Neural progenitor cell (in vitro differentiated cells): ENCODE measurements at regions not wholly inside any gene's neighbourhood (a gene's known extent, or its start where the extent isn't known, plus 50 kb on each side); places are given as distances from the start of the nearest gene placed in this dataset.
A peak's percentile ranks its signal among the peaks of the same experiment; 100 is the strongest.

ENCODE experiments used
- DNase-seq: peaks from one replicate; pipeline ENCODE4 v3.0.0-alpha.2; 2016; ENCODE audit warnings: low spot score
- H2AFZ ChIP-seq: fragments of 200-600 bp; sonication (generic); replicated peaks from 2 replicates; pipeline ENCODE4 v1.6.1; 2016; ENCODE audit warnings: antibody characterized with exemption
- H3F3A ChIP-seq: fragments of 200-600 bp; sonication (generic); 2 replicates; pipeline ENCODE4 v1.6.1; 2016; ENCODE audit warnings: antibody characterized with exemption, low read depth
- H3K27ac ChIP-seq: fragments of 200-600 bp; sonication (generic); 2 replicates; pipeline ENCODE4 v1.5.1; 2016; ENCODE audit warnings: mild to moderate bottlenecking
- H3K27me3 ChIP-seq: fragments of 200-600 bp; sonication (generic); 2 replicates; pipeline ENCODE4 v1.6.1; 2016; ENCODE audit warnings: mild to moderate bottlenecking, moderate library complexity
- H3K36me3 ChIP-seq: fragments of 200-600 bp; sonication (generic); 2 replicates; pipeline ENCODE4 v1.5.1; 2016
- H3K4me1 ChIP-seq: fragments of 200-600 bp; sonication (generic); 2 replicates; pipeline ENCODE4 v1.6.1; 2016; ENCODE audit warnings: mixed run types
- H3K4me2 ChIP-seq: fragments of 200-600 bp; sonication (generic); 2 replicates; pipeline ENCODE4 v1.6.1; 2016
- H3K4me3 ChIP-seq: fragments of 200-600 bp; sonication (generic); 2 replicates; pipeline ENCODE4 v1.5.1; 2016
- H3K79me2 ChIP-seq: fragments of 200-600 bp; sonication (generic); 2 replicates; pipeline ENCODE4 v1.6.1; 2016; ENCODE audit warnings: low read depth
- H3K9ac ChIP-seq: fragments of 200-600 bp; sonication (generic); 2 replicates; pipeline ENCODE4 v1.6.1; 2016
- H3K9me3 ChIP-seq: fragments of 200-600 bp; sonication (generic); 2 replicates; pipeline ENCODE4 v1.5.1; 2016; ENCODE audit warnings: low read depth
- H4K20me1 ChIP-seq: fragments of 200-600 bp; sonication (generic); 2 replicates; pipeline ENCODE4 v1.6.1; 2016; ENCODE audit warnings: low read depth
- H3K27ac Mint-ChIP-seq: 3 replicates; pipeline ENCODE4 v1.8.0; 2021; ENCODE audit warnings: mixed read lengths
- H3K27me3 Mint-ChIP-seq: 2 replicates; pipeline ENCODE4 v1.8.0; 2022; ENCODE audit warnings: low read depth, mild to moderate bottlenecking, inconsistent platforms, moderate library complexity, mixed read lengths; ENCODE audit not compliant: insufficient read depth
- H3K36me3 Mint-ChIP-seq: 3 replicates; pipeline ENCODE4 v1.8.0; 2021; ENCODE audit warnings: mixed read lengths
- H3K4me1 Mint-ChIP-seq: 3 replicates; pipeline ENCODE4 v1.8.0; 2021; ENCODE audit warnings: mixed read lengths
- H3K4me3 Mint-ChIP-seq: 3 replicates; pipeline ENCODE4 v1.8.0; 2021; ENCODE audit warnings: mild to moderate bottlenecking, moderate library complexity, mixed read lengths
- H3K9me3 Mint-ChIP-seq: 3 replicates; pipeline ENCODE4 v1.8.0; 2020; ENCODE audit warnings: mixed read lengths
- EZH2 ChIP-seq: fragments of 200-600 bp; sonication (generic); IDR thresholded peaks from 2 replicates; pipeline ENCODE4 v1.6.1; 2017; ENCODE audit warnings: antibody characterized with exemption, mild to moderate bottlenecking, moderate library complexity
- EZH2phosphoT487 ChIP-seq: fragments of 200-600 bp; sonication (generic); IDR thresholded peaks from 2 replicates; pipeline ENCODE4 v1.6.1; 2017; ENCODE audit warnings: antibody characterized with exemption
- TF ChIP-seq, protein P1 (sequence below): fragments of 200-600 bp; sonication (generic); IDR thresholded peaks from 2 replicates; pipeline ENCODE4 v1.5.1; 2017; ENCODE audit warnings: antibody characterized with exemption, mild to moderate bottlenecking

- peaks cover 13% of the 10 kb centered on the region for H3K9me3 ChIP-seq
- no peak overlapping the region for H3K27ac ChIP-seq
- no peak for DNase-seq
- no peaks in the 10 kb centered on the region for H3K27me3 ChIP-seq
- no peak overlapping the region for H3K4me2 ChIP-seq
- peaks cover 28% of the 10 kb centered on the region for H3K4me1 Mint-ChIP-seq
- H3K4me3 Mint-ChIP-seq, result no peak overlapping the region
- H3F3A ChIP-seq, result peaks cover 12% of the 10 kb centered on the region
- no peak overlapping the region for H3K4me3 ChIP-seq
- peaks cover 2% of the 10 kb centered on the region for H3K36me3 Mint-ChIP-seq
- H4K20me1 ChIP-seq, result no peaks in the 10 kb centered on the region
- H3K27ac Mint-ChIP-seq, result peak overlapping the region; percentile 84
- TF ChIP-seq EZH2phosphoT487 (no peak), EZH2 (no peak)
- TF ChIP-seq, protein P1, sequence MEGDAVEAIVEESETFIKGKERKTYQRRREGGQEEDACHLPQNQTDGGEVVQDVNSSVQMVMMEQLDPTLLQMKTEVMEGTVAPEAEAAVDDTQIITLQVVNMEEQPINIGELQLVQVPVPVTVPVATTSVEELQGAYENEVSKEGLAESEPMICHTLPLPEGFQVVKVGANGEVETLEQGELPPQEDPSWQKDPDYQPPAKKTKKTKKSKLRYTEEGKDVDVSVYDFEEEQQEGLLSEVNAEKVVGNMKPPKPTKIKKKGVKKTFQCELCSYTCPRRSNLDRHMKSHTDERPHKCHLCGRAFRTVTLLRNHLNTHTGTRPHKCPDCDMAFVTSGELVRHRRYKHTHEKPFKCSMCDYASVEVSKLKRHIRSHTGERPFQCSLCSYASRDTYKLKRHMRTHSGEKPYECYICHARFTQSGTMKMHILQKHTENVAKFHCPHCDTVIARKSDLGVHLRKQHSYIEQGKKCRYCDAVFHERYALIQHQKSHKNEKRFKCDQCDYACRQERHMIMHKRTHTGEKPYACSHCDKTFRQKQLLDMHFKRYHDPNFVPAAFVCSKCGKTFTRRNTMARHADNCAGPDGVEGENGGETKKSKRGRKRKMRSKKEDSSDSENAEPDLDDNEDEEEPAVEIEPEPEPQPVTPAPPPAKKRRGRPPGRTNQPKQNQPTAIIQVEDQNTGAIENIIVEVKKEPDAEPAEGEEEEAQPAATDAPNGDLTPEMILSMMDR, result no peak
- no peaks in the 10 kb centered on the region for H3K36me3 ChIP-seq
- H3K4me1 ChIP-seq, result no peaks in the 10 kb centered on the region
- H3K27me3 Mint-ChIP-seq, result peaks cover 2% of the 10 kb centered on the region
- H3K9me3 Mint-ChIP-seq, result peaks cover 28% of the 10 kb centered on the region
- no peak overlapping the region for H3K9ac ChIP-seq
- no peak overlapping the region for H2AFZ ChIP-seq
- H3K79me2 ChIP-seq, result no peaks in the 10 kb centered on the region
Observed at GRCh38 chr14:61147381-61147821, 133.7 kb downstream of the TMEM30B start.

GRCh38 chr14:61146899-61147298, 134.2 kb downstream of the TMEM30B start:
- Histone ChIP-seq H2AFZ (no peak overlapping the region), H3K4me1 (no peaks in the 10 kb centered on the region), H3K4me2 (no peak overlapping the region), H3K27me3 (no peaks in the 10 kb centered on the region), H3K9ac (no peak overlapping the region), H3K9me3 (peaks cover 13% of the 10 kb centered on the region), H3K4me3 (no peak overlapping the region), H3K79me2 (no peaks in the 10 kb centered on the region), H3K27ac (no peak overlapping the region), H4K20me1 (no peaks in the 10 kb centered on the region), H3K36me3 (no peaks in the 10 kb centered on the region), H3F3A (peaks cover 12% of the 10 kb centered on the region)
- Mint-ChIP-seq H3K9me3 (peaks cover 31% of the 10 kb centered on the region), H3K4me1 (peaks cover 28% of the 10 kb centered on the region), H3K27me3 (peaks cover 2% of the 10 kb centered on the region), H3K36me3 (peaks cover 2% of the 10 kb centered on the region), H3K4me3 (no peak overlapping the region), H3K27ac (peak overlapping the region; percentile 62)
- TF ChIP-seq, protein P1, result no peak
- TF ChIP-seq EZH2, result no peak
- TF ChIP-seq EZH2phosphoT487, result no peak
- no peak for DNase-seq

GRCh38 chr14:61145903-61146481, 135.1 kb downstream of the TMEM30B start:
- peaks cover 2% of the 10 kb centered on the region for H3K36me3 Mint-ChIP-seq
- Histone ChIP-seq H2AFZ (no peak overlapping the region), H3K27ac (no peak overlapping the region), H3K4me2 (no peak overlapping the region), H3K36me3 (no peaks in the 10 kb centered on the region), H3K9me3 (peaks cover 13% of the 10 kb centered on the region), H4K20me1 (no peaks in the 10 kb centered on the region), H3K4me3 (no peak overlapping the region), H3K79me2 (no peaks in the 10 kb centered on the region), H3F3A (peaks cover 12% of the 10 kb centered on the region), H3K4me1 (no peaks in the 10 kb centered on the region), H3K27me3 (no peaks in the 10 kb centered on the region), H3K9ac (no peak overlapping the region)
- peak; percentile 11 for DNase-seq
- H3K9me3 Mint-ChIP-seq, result peaks cover 27% of the 10 kb centered on the region
- H3K4me1 Mint-ChIP-seq, result peaks cover 25% of the 10 kb centered on the region
- H3K27me3 Mint-ChIP-seq, result peaks cover 2% of the 10 kb centered on the region
- TF ChIP-seq EZH2 (no peak), EZH2phosphoT487 (peak; percentile 43)
- H3K4me3 Mint-ChIP-seq, result no peak overlapping the region
- no peak overlapping the region for H3K27ac Mint-ChIP-seq
